Stimulated activated CD4-positive, alpha-beta T cell treated with anti-CD3 and anti-CD28 coated beads, Interleukin-4, amount 100 ng/mL, for 48 hours (primary cell): ENCODE measurements at regions not wholly inside any gene's neighbourhood (a gene's known extent, or its start where the extent isn't known, plus 50 kb on each side); places are given as distances from the start of the nearest gene placed in this dataset.
"Not testable (repeated sequence)": the region's sequence is repeated elsewhere in the genome, so short reads cannot be mapped to it uniquely, and the experiment has no call there.

Source experiments
- DNase-seq, 2 donors: peaks; one replicate each; pipeline ENCODE4 v3.0.0-alpha.2; 2020; ENCODE audit warnings: low read depth in 2 of 2

GRCh38 chr9:28976684-28977083 is 1403.4 kb upstream of the C9orf72 start:
- no peak for DNase-seq

GRCh38 chr9:28981129-28981528 is 1407.8 kb upstream of the C9orf72 start:
- DNase-seq: no peak

- no peak for DNase-seq
Observed at GRCh38 chr9:28981711-28982110, 1408.4 kb upstream of the C9orf72 start.

- no peak for DNase-seq
Observed at GRCh38 chr9:28984016-28984415, 1410.7 kb upstream of the C9orf72 start.

- DNase-seq: not testable (repeated sequence)
Observed at GRCh38 chr9:28990009-28990408, 1416.7 kb upstream of the C9orf72 start.

GRCh38 chr9:28999057-28999456 is 1425.8 kb upstream of the C9orf72 start:
- no peak for DNase-seq

- DNase-seq: no peak
Observed at GRCh38 chr9:28999806-29000205, 1426.5 kb upstream of the C9orf72 start.

GRCh38 chr9:29001006-29001405 is 1427.7 kb upstream of the C9orf72 start:
- DNase-seq: no peak

GRCh38 chr9:29004988-29005387 is 1431.7 kb upstream of the C9orf72 start:
- DNase-seq: no peak

GRCh38 chr9:29006628-29007027 is 1433.3 kb upstream of the C9orf72 start:
- DNase-seq: no peak

- DNase-seq: no peak
Observed at GRCh38 chr9:29012911-29013310, 1439.6 kb upstream of the C9orf72 start.

GRCh38 chr9:29021632-29022031 is 1448.4 kb upstream of the C9orf72 start:
- no peak for DNase-seq

GRCh38 chr9:29038332-29038731 is 1465.1 kb upstream of the C9orf72 start:
- DNase-seq: no peak

- DNase-seq: no peak
Observed at GRCh38 chr9:29039258-29039657, 1466.0 kb upstream of the C9orf72 start.

- no peak for DNase-seq
Observed at GRCh38 chr9:29043072-29043471, 1469.8 kb upstream of the C9orf72 start.

GRCh38 chr9:29044959-29045358 is 1471.7 kb upstream of the C9orf72 start:
- no peak for DNase-seq

GRCh38 chr9:29060041-29060440 is 1486.8 kb upstream of the C9orf72 start:
- no peak for DNase-seq

- no peak for DNase-seq
Observed at GRCh38 chr9:29062446-29062845, 1489.2 kb upstream of the C9orf72 start.

- DNase-seq: no peak
Observed at GRCh38 chr9:29063031-29063430, 1489.8 kb upstream of the C9orf72 start.

- DNase-seq: no peak
Observed at GRCh38 chr9:29066141-29066640, 1492.9 kb upstream of the C9orf72 start.

- DNase-seq: no peak
Observed at GRCh38 chr9:29068461-29068860, 1495.2 kb upstream of the C9orf72 start.

- DNase-seq: no peak
Observed at GRCh38 chr9:29069376-29069775, 1496.1 kb upstream of the C9orf72 start.

GRCh38 chr9:29078063-29078666 is 1504.9 kb upstream of the C9orf72 start:
- no peak for DNase-seq

- no peak for DNase-seq
Observed at GRCh38 chr9:29100762-29101161, 1527.5 kb upstream of the C9orf72 start.
